Stimulated activated CD4-positive, alpha-beta T cell treated with anti-CD3 and anti-CD28 coated beads, Interleukin-2, amount 100 ng/mL, for 48 hours (primary cell): ENCODE measurements at regions not wholly inside any gene's neighbourhood (a gene's known extent, or its start where the extent isn't known, plus 50 kb on each side); places are given as distances from the start of the nearest gene placed in this dataset.

Experiments used
- DNase-seq, 2 donors: peaks; one replicate each; pipeline ENCODE4 v3.0.0-alpha.2; 2020

DNA sequence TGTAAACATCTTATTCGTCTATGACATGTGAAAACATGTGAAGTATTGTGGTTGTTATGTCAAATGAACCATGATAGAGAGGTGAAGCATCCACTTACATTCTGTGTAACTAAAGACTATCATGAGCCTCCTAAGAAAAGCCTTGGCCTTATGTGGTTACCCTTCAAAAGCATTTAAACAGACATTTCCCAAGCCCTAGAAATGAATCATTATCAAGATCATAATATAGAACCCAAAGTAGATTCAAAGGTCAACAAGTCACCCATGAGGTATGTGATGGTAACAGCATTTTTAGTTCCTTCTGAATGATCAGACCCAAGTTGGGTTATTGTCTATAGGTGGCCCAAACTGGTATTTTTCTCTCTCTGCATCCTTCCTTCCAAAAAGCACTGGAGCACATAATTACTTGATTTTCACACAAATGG lies 408.0 kb downstream of the TBL1XR1 start:
- no peak for DNase-seq

DNA sequence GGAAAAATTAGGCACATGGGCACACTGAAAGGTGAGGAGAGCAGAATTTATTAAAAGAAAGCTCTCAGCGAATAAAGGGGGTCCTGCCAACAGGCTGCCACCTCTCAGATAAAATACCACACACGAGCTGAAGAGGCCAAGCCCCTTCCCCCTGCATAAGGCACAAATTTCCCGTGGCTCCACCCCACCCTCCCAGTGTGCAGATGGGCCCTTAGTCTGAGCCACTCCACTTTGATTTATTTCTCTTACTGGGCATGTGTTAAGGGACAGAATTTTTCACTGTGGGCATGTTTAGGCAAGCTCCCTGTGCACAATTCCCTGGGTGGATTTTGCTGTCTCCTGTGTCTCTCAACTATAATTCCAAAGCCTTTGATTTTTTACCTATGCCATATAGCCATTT lies 409.8 kb downstream of the TBL1XR1 start:
- DNase-seq, result no peak

DNA sequence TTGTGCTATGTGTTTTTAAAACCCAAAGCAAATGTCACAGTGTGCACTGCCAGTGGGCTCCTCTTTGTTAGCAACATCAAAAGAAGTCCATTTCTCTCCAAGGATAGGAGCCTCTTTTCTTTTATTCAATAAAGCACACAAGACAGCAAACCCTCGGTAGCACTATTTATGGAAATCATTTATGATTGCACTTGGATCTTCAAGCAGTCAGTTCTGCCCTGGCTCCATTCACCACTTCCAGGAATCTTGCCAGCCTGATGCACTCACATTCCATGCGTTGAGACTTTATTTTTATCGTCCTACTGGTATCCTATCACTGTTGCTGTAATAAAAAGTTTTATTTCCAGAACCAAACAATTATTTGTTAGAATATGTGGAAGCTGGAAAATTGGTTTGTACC lies 412.1 kb downstream of the TBL1XR1 start:
- DNase-seq, result no peak

DNA sequence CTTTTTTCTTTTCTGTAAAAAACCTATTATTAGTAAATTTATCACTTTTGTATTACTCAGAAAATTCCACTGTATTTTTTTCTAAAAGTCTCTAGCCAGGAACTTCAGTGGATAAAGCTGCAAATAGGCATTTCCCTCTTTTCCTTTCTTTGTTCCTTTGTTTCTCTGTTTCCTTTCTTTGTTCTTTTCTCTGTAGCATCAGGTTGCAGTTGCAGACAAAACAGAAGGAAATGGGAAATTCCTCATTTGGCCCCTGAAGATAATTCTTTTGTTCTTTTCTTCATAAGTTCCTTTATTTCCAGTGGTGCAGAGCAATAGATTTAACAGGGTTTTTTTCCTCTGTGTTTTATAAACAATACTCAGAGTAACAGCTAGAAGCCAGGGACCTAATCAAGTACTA lies 416.5 kb downstream of the TBL1XR1 start:
- no peak for DNase-seq

DNA sequence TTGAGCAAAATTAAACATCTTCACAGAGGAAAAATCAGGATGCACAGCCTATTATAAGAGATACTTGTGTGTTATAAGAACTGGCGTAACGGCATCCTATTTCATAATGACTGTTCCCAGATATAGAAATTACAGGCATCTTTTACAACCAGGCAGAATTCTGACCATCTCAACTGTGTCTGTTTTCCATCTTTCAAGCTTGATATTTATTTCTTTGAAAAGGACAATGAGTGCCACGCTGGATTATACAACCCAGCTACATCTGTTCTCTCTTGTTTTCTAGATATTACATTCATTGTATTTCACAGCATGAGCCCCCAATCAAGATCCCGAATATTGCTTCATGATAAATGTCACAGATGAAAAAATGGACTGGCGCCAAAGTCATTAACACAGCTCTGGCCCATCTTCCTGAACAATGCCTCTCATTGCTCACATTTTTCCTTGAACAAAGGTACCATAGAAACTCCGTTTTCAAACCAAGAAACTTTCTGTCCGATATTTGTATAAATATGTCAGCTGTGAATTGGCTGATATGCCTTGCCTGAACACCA lies 420.6 kb downstream of the TBL1XR1 start:
- DNase-seq, result no peak

DNA sequence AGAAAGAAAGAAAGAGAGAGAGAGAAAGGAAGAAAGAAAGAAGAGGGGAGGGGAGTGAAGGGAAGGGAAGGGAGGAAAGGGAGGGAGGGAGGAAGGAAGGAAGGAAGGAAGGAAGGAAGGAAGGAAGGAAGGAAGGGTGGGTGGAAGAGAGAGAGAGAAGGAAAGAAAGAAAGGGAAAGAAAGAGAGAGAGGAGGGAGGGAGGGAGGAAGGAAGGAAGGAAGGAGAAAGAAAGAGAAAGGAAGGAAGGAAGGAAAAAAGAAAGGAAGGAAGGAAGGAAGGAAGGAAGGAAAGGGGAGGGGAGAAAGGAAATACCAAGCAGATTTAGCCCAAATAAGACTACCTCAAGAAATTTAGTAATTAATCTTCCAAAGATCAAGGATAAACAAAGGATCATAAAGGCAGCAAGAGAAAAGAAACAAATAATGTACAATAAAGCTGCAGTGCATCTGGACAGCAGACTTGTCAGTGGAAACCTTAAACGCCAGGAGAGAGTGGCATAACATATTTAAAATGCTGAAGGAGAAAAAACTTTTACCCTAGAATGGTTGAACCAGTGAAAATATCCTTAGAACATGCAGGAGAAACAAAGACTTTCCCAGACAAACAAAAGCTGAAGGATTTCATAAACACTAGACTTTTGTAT lies 427.6 kb downstream of the TBL1XR1 start:
- no peak for DNase-seq

DNA sequence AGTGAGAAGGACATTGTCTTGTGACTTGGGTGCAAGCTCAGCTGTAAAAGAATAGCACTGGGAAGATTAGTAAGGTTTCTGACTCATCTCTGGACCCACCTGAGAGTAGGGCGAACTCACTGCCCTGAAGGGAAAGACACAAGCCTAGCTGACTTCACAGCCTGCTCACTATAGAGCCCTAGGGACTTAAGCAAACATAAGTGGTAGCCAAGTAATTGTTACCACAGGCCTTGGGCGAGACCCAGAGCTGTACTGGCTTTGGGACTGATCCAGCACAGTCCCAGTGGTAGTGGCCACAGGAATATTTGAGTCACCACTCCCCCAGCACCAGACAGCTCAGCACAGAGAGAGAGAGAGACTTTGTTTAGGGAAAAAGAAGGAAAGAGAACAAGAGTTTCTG lies 429.9 kb downstream of the TBL1XR1 start:
- no peak for DNase-seq

DNA sequence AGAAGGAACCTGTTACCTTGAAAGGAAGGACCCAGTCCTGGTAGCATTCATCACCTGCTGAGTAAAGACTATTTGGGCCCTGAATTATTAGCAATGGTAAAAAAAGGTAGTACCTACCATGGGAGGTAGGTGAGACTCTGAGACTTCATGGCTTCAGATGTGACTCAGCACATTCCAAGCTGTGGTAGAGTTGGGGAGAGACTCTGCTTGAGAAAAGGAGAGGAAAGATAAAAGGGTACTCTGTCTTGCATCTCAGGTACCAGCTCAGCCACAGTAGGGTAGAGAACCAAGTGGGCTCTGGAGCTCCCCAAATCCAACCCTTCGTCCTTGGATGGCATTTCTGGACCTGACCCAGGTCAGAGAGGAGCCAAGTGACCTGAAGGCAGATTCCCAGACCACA lies 430.4 kb downstream of the TBL1XR1 start:
- DNase-seq, result no peak

DNA sequence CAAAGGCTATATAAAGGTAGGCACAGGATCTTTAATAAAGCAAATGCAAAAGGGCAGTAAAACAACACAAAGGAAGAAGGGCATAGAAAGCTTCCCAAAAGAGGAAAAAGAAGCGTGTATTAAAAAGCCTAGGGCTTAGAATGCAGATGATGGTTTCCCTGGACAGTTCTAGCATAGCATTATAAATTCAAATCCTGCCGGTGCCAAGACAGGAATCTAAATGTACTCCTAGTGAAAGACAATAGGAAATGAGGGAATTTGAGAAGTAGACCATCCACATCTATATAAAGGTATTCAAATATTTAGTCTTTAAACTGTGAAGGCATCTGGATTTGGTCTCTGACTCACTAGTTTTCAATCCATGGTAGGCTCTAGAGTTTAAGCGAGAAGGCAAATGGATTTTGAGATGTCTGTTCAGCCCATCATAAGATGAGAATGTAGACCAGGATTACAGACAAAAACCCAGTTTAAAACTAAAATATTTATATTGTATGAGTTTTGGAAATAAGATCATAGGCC lies 431.8 kb downstream of the TBL1XR1 start:
- DNase-seq, result no peak

DNA sequence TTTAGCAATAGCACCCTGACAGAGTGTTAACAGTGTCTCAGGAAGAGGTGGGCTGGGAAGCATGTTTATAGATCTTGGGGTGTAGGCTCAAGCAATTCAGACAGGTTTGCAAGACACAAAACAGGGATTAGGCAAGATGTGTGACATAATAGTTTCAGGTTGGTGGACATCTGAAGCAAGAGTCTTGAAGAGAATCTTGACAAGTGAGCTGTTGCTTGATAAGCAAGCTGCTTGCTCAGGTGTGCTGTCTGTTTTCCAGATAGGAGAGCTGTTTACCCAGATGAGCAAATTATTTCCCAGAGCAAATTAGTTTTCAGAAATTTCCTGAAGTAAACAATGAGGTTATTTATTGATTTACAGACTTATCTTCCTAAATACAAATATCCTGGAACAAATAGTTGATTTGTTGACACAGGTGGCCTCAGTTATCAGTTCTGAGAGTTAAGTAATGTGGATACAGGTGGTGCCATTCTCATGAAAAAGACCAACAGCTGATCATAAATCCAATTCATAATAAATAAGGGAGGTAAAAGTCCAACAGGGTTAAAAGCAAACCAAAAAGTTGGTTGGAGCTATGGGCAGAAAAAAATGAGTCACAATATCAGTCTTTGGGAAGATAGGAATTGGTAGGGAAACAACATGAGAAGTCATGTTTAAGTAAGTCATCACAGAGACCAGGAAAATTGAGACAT lies 437.3 kb downstream of the TBL1XR1 start:
- no peak for DNase-seq

DNA sequence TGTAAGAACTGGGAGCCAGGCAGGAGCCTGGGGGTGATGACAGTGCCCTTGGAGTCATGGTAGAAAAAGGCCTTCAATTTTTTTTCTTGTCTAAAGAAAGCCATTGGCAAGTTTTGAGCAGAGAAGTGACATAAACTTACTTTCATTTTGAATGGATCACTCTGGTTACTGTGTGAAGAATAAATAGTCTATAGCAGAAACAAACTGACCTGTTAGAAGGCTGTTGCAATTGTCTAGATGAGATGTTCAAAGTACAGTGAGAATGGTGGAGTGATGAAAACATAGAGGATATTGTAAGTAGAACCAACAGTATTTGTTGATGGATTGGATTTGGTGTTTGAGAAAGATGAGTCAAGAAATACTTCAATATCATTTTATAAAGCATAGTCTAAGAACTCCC lies 439.9 kb downstream of the TBL1XR1 start:
- no peak for DNase-seq

DNA sequence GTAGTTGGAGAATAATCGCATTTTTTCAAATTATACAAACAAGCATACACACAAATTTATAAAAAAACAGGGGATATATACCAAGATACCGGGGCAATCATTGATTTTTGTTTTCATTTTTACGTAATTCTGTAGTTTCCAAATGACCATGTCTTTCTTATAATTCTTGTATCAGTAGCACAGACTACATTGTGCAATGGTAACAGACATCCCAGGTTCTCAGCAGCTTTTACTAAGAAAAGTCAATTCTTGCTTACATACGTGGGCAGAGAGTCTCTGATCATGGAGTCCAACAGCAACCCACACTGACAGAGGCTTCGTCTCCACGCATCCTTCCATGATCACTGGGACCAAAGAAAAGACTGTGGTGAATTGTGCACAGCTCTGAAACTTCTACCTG lies 441.3 kb downstream of the TBL1XR1 start:
- no peak for DNase-seq

DNA sequence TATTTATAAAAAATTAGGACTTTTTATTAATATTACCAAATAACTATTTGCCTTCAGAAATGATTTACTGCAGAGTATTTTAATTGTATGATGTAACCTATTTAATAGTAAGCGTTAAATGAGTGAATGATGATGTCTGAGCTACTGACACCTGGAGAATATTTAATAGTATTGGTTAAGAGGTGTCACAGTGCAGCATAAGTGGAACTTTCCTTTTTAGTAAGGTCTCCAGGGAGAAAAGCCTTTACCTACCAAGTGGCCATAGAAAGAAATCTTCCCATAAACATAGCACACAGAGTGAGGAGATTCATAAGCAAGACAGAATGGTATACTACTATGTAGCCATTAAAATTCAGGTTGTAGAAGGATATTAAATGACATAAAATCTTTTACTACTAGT lies 441.7 kb downstream of the TBL1XR1 start:
- no peak for DNase-seq

DNA sequence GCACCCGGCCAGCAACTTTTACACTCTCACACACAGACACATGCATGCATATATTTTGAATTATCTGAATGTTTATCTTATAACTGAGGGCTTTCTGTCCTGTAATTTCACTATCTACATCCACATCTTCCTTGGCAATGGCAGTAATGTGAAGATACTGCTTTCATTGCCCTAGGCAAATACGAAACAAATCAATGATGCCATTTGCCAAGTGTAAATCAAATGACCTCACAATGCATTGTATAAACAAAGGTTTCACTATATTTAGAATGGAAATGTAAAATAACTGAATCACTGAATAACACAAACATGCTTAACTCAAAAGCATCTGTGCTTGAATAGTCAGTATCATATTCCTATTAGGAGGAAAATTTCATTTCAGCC lies 455.6 kb downstream of the TBL1XR1 start:
- no peak for DNase-seq

DNA sequence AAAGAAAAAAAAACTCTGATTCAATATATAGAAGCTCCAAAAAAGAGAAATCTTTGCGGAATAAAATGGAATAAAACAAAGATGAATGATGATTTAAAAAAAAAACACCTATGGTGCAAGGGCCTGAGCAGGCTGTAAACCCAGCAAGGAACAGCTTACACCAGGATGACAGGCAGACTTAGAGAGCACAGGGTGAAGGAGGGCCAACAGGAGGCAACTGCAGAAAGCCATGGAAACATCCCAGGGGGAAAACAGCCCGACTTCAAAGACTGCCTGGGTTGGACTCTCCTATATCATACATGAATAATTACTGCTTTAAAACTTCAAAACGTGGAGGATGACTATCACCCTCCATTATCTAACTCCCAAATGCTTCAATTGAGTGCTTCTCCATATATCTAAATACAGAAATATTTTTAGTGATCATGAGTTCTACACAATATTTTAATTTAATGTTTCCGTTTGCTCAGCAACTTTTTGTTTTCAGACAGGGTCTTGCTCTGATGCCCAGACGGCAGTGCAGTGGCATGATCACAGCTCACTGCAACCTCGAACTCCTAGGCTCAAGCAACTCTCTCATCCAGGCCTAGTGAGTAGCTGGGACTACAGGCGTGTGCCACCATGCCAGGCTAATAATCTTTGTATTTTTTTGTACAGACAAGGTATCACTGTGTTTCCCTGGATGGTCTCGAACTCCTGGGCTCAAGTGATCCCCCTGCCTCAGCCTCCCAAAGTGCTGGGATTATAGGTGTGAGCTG lies 456.2 kb downstream of the TBL1XR1 start:
- DNase-seq, result no peak

DNA sequence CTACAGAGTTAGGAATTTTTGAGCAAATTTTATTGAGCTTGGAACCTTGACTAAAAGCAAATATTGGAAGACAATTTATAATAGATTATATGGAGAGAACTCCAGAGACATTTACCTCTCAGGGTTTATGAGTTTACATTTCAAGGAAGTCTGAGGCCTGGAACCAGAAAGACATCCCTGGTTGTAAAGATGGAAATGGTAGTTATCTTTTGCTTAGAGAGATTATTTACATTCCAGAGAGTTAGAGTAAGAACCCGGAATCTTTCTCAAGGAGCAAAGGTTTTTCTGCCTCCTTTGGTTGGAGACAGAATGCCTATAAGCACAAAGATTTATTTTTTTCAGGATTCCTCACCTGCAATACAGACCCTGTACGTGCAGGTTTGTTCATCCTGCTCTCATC lies 458.1 kb downstream of the TBL1XR1 start:
- DNase-seq, result no peak

DNA sequence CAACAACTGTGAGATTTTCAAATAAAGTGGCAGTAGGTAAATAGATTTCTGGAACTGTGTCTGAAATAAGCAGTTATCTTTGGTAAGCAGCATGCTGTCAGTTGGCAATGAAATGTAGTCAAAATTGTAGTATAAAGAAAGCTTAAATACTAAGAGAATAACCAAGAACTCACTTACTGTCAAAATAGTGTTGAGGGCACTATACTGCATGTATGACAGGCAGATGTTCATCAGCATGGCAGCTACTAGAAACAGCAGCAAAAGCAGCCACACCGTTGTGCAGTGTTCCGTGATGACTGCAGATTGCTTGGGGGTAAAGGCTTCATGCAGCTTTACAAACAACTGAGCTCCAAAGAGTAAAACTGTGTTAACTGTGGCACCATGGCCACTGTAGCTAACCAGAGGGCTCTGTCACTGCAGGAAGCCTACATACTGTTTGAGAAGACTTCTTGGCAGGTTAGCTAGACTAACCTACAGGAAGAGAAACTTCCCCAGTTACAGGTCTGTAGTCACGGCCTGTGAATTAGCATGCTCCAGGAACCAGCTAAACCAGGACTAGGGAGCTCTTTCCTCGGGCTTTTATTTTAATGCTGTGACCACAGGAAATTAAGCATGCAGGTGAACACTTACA lies 459.7 kb downstream of the TBL1XR1 start:
- no peak for DNase-seq

DNA sequence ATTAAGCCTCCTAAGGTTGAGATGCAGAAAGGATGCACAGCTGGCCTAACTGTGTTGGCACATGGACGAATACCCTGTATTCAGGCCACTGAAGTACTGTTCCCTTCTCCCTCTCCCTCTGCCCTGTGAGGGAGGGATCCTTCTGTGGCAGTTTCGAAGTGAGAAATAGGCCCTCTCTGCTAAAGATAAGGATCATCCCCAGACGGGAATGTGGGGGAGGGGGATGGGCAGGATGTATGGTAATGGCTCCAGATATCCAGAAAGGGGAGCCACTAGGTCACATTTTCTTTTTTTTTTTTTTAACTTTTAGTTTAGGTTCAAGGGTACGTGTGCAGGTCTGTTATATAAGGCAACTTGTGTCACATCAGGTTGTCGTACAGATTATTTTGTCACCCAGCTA lies 463.1 kb downstream of the TBL1XR1 start:
- no peak for DNase-seq

DNA sequence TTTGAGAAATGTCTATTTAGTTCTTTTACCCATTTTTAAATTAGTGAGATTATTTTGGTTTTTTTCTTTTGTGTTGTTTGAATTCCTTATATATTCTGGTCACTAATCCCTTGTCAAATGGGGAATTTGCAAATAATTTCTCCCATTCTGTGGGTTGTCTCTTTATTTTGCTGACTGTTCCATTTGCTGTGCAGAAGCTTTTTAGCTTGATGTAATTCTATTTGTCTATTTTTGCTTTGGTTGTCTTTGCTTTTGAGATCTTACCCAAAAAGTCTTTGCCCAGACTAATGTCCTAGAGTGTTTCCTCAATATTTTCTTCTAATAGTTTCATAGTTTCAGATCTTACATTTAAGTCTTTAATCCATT lies 472.9 kb downstream of the TBL1XR1 start:
- no peak for DNase-seq

DNA sequence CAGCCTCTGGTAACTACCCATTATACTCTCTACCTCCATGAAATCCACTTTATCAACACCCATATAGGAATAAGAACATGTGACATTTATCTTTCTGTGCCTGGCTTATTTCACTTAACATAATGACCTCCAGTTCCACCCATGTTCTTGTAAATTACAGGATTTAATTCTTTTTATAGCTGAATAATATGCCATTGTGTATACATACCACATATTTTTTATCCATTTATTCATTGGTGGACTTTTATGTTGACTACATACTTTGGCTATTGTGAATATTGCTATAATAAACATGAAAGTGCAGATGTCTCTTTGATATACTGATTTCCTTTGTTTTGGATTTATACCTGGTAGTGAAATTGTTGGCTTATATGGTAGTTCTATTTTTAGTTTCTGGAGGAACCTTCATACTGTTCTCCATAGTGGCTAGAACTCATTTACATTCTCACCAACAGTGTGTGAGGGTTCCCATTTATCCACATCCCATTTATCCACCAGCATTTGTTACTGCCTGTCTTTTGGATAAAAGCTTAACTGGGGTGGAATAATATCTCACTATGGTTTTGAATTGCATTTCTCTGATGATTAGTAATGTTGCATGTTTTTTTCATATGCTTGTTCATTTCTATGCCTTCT lies 473.4 kb downstream of the TBL1XR1 start:
- DNase-seq, result no peak

DNA sequence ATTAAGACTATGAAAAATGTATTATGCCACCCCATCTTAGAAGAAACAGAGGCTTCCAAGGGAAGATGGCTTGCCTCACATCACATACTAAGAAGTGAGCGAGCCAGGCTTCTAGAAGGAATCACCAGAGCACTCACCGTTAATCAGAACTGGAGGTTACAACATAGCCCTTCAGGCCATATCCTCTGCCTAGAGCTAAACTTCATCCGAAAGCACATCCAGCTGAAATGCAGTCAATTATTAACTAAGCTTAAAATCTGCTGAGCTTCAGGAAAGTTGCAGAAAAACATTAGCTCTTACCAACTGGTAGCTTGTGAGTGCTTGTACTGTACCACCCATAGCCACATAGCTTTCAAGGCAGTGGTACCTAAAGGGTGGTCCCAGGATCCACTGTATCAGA lies 483.2 kb downstream of the TBL1XR1 start:
- no peak for DNase-seq

DNA sequence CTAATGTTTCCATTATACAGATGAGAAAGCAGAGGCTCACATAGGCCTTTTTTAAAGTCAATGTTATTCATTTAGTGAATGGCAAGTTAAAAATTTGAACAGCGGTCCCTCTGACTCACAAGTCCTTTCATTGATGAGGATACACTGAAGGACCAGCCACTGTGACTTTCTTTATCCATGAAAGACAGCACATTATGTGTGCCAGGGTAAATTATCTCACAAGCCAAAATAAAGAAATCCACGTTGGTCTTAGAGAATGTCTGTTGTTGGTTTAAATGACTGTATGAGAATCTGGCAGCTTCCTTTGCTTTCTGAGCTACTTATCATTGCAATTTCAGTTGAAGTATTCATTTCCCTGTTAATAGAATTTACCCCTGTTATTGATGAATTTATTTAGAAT lies 485.1 kb downstream of the TBL1XR1 start:
- no peak for DNase-seq

DNA sequence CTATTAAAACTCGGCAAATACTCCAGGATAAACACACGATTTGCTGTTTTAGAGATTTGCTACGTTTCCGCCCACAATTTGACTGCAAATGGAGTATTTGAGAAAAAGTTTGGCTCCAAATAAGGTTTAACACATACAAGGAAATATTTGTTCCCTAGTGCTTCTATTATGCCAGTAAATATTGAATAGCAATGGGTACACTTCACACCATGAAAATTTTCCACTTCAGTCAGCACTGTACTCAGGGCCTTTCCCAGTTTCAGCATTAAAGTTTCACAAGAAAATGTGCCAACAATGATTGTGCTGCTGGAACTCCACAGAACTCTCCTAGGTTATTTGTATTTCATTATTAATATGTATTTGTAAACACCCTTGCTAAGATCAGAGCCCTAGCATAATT lies 498.0 kb downstream of the TBL1XR1 start:
- DNase-seq, result no peak
